Kidney (tissue), 13 donors: ENCODE measurements at regions not wholly inside any gene's neighbourhood (a gene's known extent, or its start where the extent isn't known, plus 50 kb on each side); places are given as distances from the start of the nearest gene placed in this dataset.

ENCODE experiments used
- DNase-seq, 5 donors: peaks; one replicate each; pipeline ENCODE4 v3.0.0-alpha.2; 2013 to 2020
- FAIRE-seq: peaks from 2 replicates; lab custom pipeline; 2012; peaks lifted over from hg19 to GRCh38; lab: Jason Lieb, UNC
- H3K27ac ChIP-seq, 2 donors: one replicate each; pipeline ENCODE4 v1.7.0; 2013; ENCODE audit warnings: low read depth in 2 of 2, low read length in 2 of 2, inconsistent platforms in 1 of 2
- H3K27me3 ChIP-seq: one replicate; pipeline ENCODE4 v1.7.1; 2013; ENCODE audit warnings: low read length, inconsistent platforms; ENCODE audit not compliant: control insufficient read depth, insufficient read depth
- H3K36me3 ChIP-seq, 3 donors: one replicate each; pipeline versions ENCODE4 v1.7.0 to v1.7.1; 2013; ENCODE audit warnings: low read length in 3 of 3, control low read depth in 1 of 3, inconsistent platforms in 1 of 3; ENCODE audit not compliant: insufficient read depth in 3 of 3, control insufficient read depth in 2 of 3
- H3K4me1 ChIP-seq, 3 donors: one replicate each; pipeline versions ENCODE4 v1.7.0 to v1.7.1; 2013; ENCODE audit warnings: low read length in 3 of 3, inconsistent platforms in 1 of 3, low read depth in 1 of 3; ENCODE audit not compliant: control insufficient read depth in 2 of 3, insufficient read depth in 2 of 3
- H3K4me3 ChIP-seq, 3 donors: one replicate each; pipeline versions ENCODE4 v1.7.0 to v1.8.1; 2013; ENCODE audit warnings: low read length in 3 of 3, control low read depth in 1 of 3, inconsistent platforms in 1 of 3
- H3K9ac ChIP-seq, 3 donors: one replicate each; pipeline versions ENCODE4 v1.7.0 to v1.7.1; 2013; ENCODE audit warnings: low read length in 3 of 3, control low read depth in 1 of 3, inconsistent platforms in 1 of 3
- H3K9me3 ChIP-seq, 3 donors: one replicate each; pipeline versions ENCODE4 v1.7.0 to v1.7.1; 2013; ENCODE audit warnings: low read length in 3 of 3, control low read depth in 1 of 3, inconsistent platforms in 1 of 3; ENCODE audit not compliant: control insufficient read depth in 2 of 3, insufficient read depth in 1 of 3
- CTCF ChIP-seq: IDR thresholded peaks from 3 replicates; pipeline ENCODE4 v1.5.1; 2012; ENCODE audit warnings: mild to moderate bottlenecking, moderate library complexity, borderline replicate concordance; ENCODE audit not compliant: insufficient read depth; ENCODE audit errors: extremely low read depth
- intact Hi-C: fragments of 100-400 bp; cut with DNase I; formaldehyde crosslinking; loops from one replicate; pipeline ENCODE4 v1.11.1; 2022
- donor health status: control.
- donor health status: control.
- donor health status: control.
- donor health status: control.
- donor health status: control.
- donor health status: DM: yes; HTN: yes; CAD: no.
- donor health status: Normal renal cell carcinoma (clear cell type).

- Histone ChIP-seq H3K4me1 (no peaks in the 10 kb centered on the region), H3K27ac (no peak overlapping the region), H3K4me3 (no peak overlapping the region), H3K9me3 (no peaks in the 10 kb centered on the region), H3K36me3 (no peaks in the 10 kb centered on the region), H3K27me3 (no peaks in the 10 kb centered on the region), H3K9ac (no peak overlapping the region)
- no peak for FAIRE-seq
- TF ChIP-seq CTCF, result no peak
- intact Hi-C loops, result no loop called here
- peak in 1 of 5 donors; percentile 39 for DNase-seq
These were observed 86.5 kb upstream of the CXCL12 start for GRCh38 chr10:44471410-44471809.

- DNase-seq, result peak in 4 of 5 donors; percentile 19 to 47 (median 31)
- no peak for TF ChIP-seq CTCF
- Histone ChIP-seq H3K4me3 (no peak overlapping the region), H3K27ac (no peak overlapping the region), H3K9ac (no peak overlapping the region), H3K9me3 (no peaks in the 10 kb centered on the region), H3K36me3 (no peaks in the 10 kb centered on the region), H3K4me1 (peaks cover 0 to 2% (median 0%) of the 10 kb centered on the region in 3 donors), H3K27me3 (no peaks in the 10 kb centered on the region)
- intact Hi-C loops, result no loop called here
- FAIRE-seq, result no peak
These were observed 88.2 kb upstream of the CXCL12 start for GRCh38 chr10:44473146-44473545.

- Histone ChIP-seq H3K4me3 (no peak overlapping the region), H3K27me3 (no peaks in the 10 kb centered on the region), H3K27ac (no peak overlapping the region), H3K9me3 (no peaks in the 10 kb centered on the region), H3K4me1 (peaks cover 0 to 2% (median 0%) of the 10 kb centered on the region in 3 donors), H3K9ac (no peak overlapping the region), H3K36me3 (no peaks in the 10 kb centered on the region)
- FAIRE-seq (no peak), DNase-seq (peak in 1 of 5 donors; percentile 59)
- TF ChIP-seq CTCF, result no peak
- intact Hi-C loops, result no loop called here
These were observed 91.6 kb upstream of the CXCL12 start for GRCh38 chr10:44476409-44477045.

- Histone ChIP-seq H3K9ac (no peak overlapping the region), H3K4me3 (no peak overlapping the region), H3K9me3 (no peaks in the 10 kb centered on the region), H3K27me3 (no peaks in the 10 kb centered on the region), H3K36me3 (no peaks in the 10 kb centered on the region), H3K27ac (no peak overlapping the region), H3K4me1 (peaks cover 0 to 2% (median 0%) of the 10 kb centered on the region in 3 donors)
- intact Hi-C loops, result no loop called here
- no peak for TF ChIP-seq CTCF
- FAIRE-seq, result no peak
- DNase-seq, result peak in 1 of 5 donors; percentile 65
These were observed 92.1 kb upstream of the CXCL12 start for GRCh38 chr10:44477046-44477425.
